LNCaP clone FGC (cell line): ENCODE measurements at regions not wholly inside any gene's neighbourhood (a gene's known extent, or its start where the extent isn't known, plus 50 kb on each side); places are given as distances from the start of the nearest gene placed in this dataset.

Experiments
- DNase-seq: peaks from one replicate; pipeline ENCODE4 v3.0.0-alpha.2; 2011; ENCODE audit warnings: low read depth
- H3K4me3 ChIP-seq: 2 replicates; pipeline ENCODE4 v1.5.1; 2011; ENCODE audit warnings: mild to moderate bottlenecking, low read depth, low read length, control low read depth
- TF ChIP-seq, protein P1 (sequence below): IDR thresholded peaks from 2 replicates; pipeline ENCODE4 v1.5.1; 2012; ENCODE audit warnings: mild to moderate bottlenecking; ENCODE audit not compliant: control insufficient read depth, insufficient read depth; ENCODE audit errors: extremely low read depth

DNA sequence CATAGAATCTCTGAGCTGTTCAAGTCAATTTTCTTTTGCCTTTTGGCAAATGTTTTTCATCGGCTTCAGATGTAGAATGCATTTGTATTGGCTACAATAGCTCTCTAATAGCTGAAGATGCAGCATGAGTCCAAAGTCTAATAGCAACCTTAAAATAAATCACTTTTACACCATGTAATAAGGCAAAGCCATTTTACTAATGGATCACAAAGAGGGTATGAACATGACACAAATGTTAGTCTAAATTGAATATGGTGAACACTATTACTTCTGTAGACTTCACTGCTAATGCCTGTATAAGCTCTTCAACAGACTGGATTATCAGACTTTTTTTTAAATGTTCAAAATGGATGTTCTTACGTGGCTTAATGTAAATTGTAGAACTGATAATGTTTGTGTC, 645.3 kb downstream of the TLL1 start:
- TF ChIP-seq, protein P1, sequence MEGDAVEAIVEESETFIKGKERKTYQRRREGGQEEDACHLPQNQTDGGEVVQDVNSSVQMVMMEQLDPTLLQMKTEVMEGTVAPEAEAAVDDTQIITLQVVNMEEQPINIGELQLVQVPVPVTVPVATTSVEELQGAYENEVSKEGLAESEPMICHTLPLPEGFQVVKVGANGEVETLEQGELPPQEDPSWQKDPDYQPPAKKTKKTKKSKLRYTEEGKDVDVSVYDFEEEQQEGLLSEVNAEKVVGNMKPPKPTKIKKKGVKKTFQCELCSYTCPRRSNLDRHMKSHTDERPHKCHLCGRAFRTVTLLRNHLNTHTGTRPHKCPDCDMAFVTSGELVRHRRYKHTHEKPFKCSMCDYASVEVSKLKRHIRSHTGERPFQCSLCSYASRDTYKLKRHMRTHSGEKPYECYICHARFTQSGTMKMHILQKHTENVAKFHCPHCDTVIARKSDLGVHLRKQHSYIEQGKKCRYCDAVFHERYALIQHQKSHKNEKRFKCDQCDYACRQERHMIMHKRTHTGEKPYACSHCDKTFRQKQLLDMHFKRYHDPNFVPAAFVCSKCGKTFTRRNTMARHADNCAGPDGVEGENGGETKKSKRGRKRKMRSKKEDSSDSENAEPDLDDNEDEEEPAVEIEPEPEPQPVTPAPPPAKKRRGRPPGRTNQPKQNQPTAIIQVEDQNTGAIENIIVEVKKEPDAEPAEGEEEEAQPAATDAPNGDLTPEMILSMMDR: no peak
- DNase-seq: no peak
- no peak overlapping the region for H3K4me3 ChIP-seq

DNA sequence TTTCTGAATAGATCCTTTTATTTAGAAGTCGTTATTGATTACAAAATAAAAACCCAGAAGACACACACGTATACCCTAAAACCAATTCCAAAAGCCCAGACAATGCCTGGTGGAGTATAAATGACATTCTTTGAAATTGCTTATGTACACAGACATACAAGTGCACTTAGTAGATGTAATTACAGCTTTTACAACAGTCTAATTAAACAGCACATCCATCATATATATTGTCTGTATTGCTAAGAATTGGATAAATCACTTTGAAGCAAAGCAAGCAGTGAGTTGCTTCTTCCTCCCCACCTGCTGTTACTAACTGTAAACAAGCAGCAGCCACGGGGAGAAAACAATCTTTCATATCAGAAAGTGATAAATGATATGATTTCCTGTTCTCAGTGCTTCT, 645.7 kb downstream of the TLL1 start:
- DNase-seq: no peak
- TF ChIP-seq, protein P1: no peak
- H3K4me3 ChIP-seq: no peak overlapping the region

DNA sequence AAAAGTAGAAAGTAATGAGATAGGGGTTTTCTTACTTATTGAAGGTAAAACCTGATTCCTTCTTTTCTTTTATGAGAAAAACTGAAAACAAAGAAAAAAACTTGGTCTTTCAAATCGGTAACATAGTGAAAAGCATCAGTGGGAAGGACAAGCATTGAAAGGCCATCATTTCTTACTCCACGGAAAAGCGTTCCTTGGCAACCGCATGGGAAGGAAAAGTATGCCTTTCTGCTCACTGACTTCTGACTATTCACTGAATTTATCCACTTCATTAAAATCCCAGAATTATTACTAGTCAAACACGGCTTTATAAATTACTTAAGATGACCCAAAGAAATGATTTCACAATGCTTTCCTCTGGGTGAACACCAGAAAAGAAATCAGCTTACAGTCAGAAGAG, 646.7 kb downstream of the TLL1 start:
- TF ChIP-seq, protein P1: no peak
- no peak overlapping the region for H3K4me3 ChIP-seq
- DNase-seq: no peak

DNA sequence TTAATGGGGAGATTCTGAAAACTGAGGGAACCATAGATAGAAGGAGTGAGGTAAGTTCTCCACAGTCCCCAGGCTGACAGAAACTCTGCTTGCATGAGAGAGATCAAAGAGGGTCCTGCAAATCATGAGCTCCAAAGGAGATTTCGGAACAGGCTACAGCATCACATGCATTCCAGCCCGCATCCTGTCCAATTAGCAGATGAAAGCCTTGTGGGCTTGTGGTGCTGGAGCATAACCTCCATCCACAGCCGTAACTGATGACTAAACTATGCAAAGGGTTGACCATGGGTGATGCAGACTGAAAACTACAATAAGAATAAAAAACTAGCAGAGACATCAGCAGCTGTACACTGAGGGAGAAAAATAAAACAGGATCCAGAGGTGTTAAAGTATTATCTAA, 654.5 kb downstream of the TLL1 start:
- H3K4me3 ChIP-seq: no peak overlapping the region
- TF ChIP-seq, protein P1: no peak
- no peak for DNase-seq

DNA sequence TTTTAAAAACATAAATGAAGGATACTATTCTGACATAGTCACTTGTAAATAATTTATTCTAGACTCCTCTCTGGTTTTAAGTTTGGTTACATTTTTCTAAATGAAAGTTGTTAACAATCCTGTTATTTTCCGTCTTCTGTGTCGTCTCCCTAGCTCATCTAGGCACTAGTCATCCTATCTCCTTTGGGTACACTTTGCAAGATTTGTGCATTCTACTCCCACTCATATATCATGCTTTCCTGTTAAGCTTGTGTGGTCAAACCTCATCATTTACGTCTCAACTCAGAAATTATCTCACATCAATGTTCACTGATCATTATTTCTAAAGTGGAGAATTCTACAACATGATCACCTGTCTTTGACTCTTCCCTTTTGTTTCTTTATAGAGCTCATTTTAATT, 658.7 kb downstream of the TLL1 start:
- TF ChIP-seq, protein P1: no peak
- DNase-seq: no peak
- H3K4me3 ChIP-seq: no peak overlapping the region

DNA sequence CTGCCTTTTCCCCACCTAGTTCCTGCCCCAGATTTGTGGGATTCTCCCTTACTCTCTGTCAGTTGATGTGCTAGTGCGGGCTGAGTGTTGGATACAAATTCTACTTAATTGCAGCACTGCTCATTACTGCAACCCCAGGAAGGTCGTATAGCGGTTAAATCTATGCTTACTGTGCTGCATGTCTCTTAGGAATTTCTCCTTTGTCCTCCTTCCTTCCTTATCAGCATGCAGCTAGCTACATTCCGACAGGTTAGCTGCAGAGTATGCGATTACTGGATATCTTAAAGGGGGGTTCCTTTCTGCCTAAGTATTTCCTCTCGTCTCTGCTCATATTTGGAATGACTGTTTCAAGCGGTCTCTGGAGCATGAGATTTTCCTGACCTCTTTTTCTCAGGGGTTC, 662.8 kb downstream of the TLL1 start:
- TF ChIP-seq, protein P1: no peak
- DNase-seq: no peak
- H3K4me3 ChIP-seq: no peak overlapping the region

DNA sequence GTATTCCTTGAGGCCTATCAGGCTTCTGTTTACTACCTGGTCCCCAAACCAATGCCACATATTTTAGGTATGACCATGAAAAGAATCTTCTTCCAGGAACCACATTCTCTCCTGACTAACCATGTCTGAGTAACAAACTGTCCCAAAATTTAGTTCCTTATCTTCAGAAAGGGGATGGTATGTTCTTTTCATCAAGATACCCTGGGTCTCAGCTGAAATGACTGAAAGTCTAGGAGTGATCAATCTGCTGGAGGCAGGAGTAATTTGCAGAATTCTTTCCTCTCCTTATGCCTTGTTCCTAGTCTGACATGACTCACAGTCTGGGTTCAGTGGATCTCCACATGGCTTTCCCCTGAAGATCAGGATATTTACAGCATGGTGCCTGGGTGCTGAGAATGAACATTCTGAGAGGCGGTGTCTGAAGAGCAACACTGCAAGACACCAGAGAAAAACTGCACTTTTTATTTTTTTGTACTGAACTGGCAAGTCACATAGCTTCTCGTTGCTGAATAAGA, 665.5 kb downstream of the TLL1 start:
- TF ChIP-seq, protein P1: no peak
- no peak overlapping the region for H3K4me3 ChIP-seq
- no peak for DNase-seq
